Ovary (tissue), 7 donors: ENCODE measurements at regions not wholly inside any gene's neighbourhood (a gene's known extent, or its start where the extent isn't known, plus 50 kb on each side); places are given as distances from the start of the nearest gene placed in this dataset.

Experiments used
- DNase-seq, 5 donors: peaks; one replicate each; pipeline ENCODE4 v3.0.0-alpha.2; 2019 to 2020
- H3K27ac ChIP-seq, 2 donors: fragments of 200-600 bp; one replicate each; pipeline versions ENCODE4 v1.5.1 to v1.8.0; 2019 to 2022
- H3K27me3 ChIP-seq: fragments of 200-600 bp; one replicate; pipeline ENCODE4 v1.8.0; 2022
- H3K36me3 ChIP-seq: fragments of 200-600 bp; sonication (generic); one replicate; pipeline ENCODE4 v1.5.1; 2019
- H3K4me1 ChIP-seq: one replicate; pipeline ENCODE4 v1.8.1; 2013; ENCODE audit warnings: mild to moderate bottlenecking, moderate library complexity; ENCODE audit not compliant: insufficient read depth
- H3K4me3 ChIP-seq: fragments of 200-600 bp; sonication (generic); one replicate; pipeline ENCODE4 v1.5.1; 2017
- H3K9me3 ChIP-seq, 2 donors: fragments of 200-600 bp in 1 of 2; sonication (generic) in 1 of 2; one replicate each; pipeline versions ENCODE4 v1.5.1 to v1.8.1; 2013 to 2019; ENCODE audit warnings: mild to moderate bottlenecking in 1 of 2, moderate library complexity in 1 of 2
- CTCF ChIP-seq, 3 donors: fragments of 450-650 bp in 2 of 3; fragments of 200-600 bp in 1 of 3; IDR thresholded peaks; one replicate each; pipeline versions ENCODE4 v1.5.1 to v1.8.0; 2016 to 2022; ENCODE audit warnings: antibody characterized with exemption in 3 of 3, mild to moderate bottlenecking in 1 of 3
- EP300 ChIP-seq: sonication (generic); formaldehyde crosslinking; IDR thresholded peaks from one replicate; pipeline ENCODE4 v1.6.1; 2017; ENCODE audit warnings: antibody characterized with exemption
- POLR2A ChIP-seq: fragments of 450-650 bp; IDR thresholded peaks from one replicate; pipeline ENCODE4 v1.6.1; 2017; ENCODE audit warnings: antibody characterized with exemption, mild to moderate bottlenecking, moderate library complexity
- WGBS, 3 donors: extraction: QIAGEN DNeasy Blood & Tissue Kit in 1 of 3; methylation state at CpG; one replicate each; pipeline versions ENCODE4 v1.1.5 to v1.1.7; 2013 to 2017; 5-methylcytosine and 5-hydroxymethylcytosine counted together
- intact Hi-C, 4 donors: fragments of 100-400 bp; cut with DNase I; formaldehyde crosslinking; loops; one replicate each; pipeline versions ENCODE4 v1.11.0 to v1.15.1; 2022 to 2023
- donor health status: DM: no; HTN: no; CAD: no; lungs with moderate emphysema.
- donor health status: DM: no; HTN: no; CAD: no.
- donor health status: Bipolar disorder and iron deficiency.
- donor health status: DM: no; HTN: no; CAD: no.
- donor health status: DM: yes; HTN: yes; CAD: no.

DNA sequence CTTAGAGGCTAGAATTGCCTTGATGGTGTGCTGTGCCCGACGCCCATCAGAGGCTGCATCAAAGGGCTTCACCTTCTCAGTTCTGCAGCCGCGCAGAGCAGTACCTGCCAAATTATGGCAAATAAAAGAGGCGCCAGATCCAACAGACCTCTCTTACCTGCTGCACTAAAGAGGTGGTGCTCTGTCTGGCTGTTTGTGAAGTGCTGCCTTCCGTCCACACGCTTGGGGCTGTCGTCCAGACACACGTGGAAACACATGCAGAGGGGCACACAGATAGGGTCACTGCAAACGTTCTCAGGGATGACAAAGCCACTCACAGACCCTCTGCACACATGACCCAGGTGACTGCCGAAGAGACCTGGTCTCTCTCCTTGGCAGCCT is 617.5 kb downstream of the VRK1 start:
- Histone ChIP-seq H3K36me3 (no peaks in the 10 kb centered on the region), H3K27me3 (no peaks in the 10 kb centered on the region), H3K4me3 (no peak overlapping the region), H3K27ac (no peak overlapping the region), H3K4me1 (no peaks in the 10 kb centered on the region), H3K9me3 (no peaks in the 10 kb centered on the region)
- TF ChIP-seq CTCF (IDR thresholded peaks at IDR 0.05) = no peak
- TF ChIP-seq POLR2A = no peak
- TF ChIP-seq EP300 = no peak
- no peak for DNase-seq
- intact Hi-C loops = no loop called here
- 51 to 61% (median 55%) methylated on average over 11 of the region's 11 CpGs for WGBS, 3 donors

GRCh38 chr14:97415907-97416306 is 618.7 kb downstream of the VRK1 start:
- H3K4me1 ChIP-seq = no peaks in the 10 kb centered on the region
- no peak for TF ChIP-seq EP300
- TF ChIP-seq CTCF (IDR thresholded peaks at IDR 0.05) = no peak
- TF ChIP-seq POLR2A = no peak
- no peak for DNase-seq
- no peaks in the 10 kb centered on the region for H3K9me3 ChIP-seq
- no peaks in the 10 kb centered on the region for H3K27me3 ChIP-seq
- 46 to 67% (median 59%) methylated on average over 7 of the region's 7 CpGs for WGBS, 3 donors
- H3K36me3 ChIP-seq = no peaks in the 10 kb centered on the region
- H3K4me3 ChIP-seq = no peak overlapping the region
- intact Hi-C loops = no loop called here
- H3K27ac ChIP-seq = no peak overlapping the region

- Histone ChIP-seq H3K4me3 (no peak overlapping the region), H3K36me3 (no peaks in the 10 kb centered on the region), H3K9me3 (no peaks in the 10 kb centered on the region), H3K27ac (no peak overlapping the region), H3K4me1 (no peaks in the 10 kb centered on the region), H3K27me3 (no peaks in the 10 kb centered on the region)
- WGBS, 3 donors = 76 to 83% (median 80%) methylated on average over 5 of the region's 5 CpGs
- no peak for DNase-seq
- intact Hi-C loops = no loop called here
- TF ChIP-seq POLR2A (no peak), EP300 (no peak), CTCF (IDR thresholded peaks at IDR 0.05) (no peak)
Observed at GRCh38 chr14:97416550-97416949, 619.4 kb downstream of the VRK1 start.

DNA sequence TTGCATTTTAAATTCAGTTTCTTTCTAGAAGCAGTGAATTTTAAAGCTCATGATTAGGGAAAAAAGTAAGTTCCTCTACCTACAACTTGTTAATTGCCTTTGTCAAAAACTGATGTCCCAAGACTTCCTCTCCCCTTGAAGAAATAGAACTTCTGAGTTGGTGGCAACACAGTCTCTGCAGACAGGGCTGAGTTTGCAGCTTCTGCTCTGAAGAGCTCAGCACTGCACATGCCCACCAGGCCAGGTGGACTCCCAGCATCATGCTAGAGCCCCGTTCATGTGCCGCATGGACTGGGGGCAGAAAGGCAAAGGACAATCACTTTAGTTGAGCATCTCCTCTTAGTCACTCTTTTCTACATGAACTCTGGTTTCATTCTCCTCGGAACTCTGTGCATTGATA is 620.1 kb downstream of the VRK1 start:
- intact Hi-C loops = no loop called here
- Histone ChIP-seq H3K27me3 (no peaks in the 10 kb centered on the region), H3K4me3 (no peak overlapping the region), H3K27ac (no peak overlapping the region), H3K4me1 (no peaks in the 10 kb centered on the region), H3K36me3 (no peaks in the 10 kb centered on the region), H3K9me3 (no peaks in the 10 kb centered on the region)
- no peak for DNase-seq
- 84 to 95% (median 88%) methylated on average over 3 of the region's 3 CpGs for WGBS, 3 donors
- TF ChIP-seq POLR2A (no peak), EP300 (no peak), CTCF (IDR thresholded peaks at IDR 0.05) (no peak)

GRCh38 chr14:97420211-97420610 is 623.0 kb downstream of the VRK1 start:
- Histone ChIP-seq H3K27me3 (no peaks in the 10 kb centered on the region), H3K27ac (no peak overlapping the region), H3K36me3 (no peaks in the 10 kb centered on the region), H3K9me3 (no peaks in the 10 kb centered on the region), H3K4me3 (no peak overlapping the region), H3K4me1 (no peaks in the 10 kb centered on the region)
- WGBS, 3 donors = 55 to 57% (median 55%) methylated on average over 6 of the region's 6 CpGs
- TF ChIP-seq CTCF (IDR thresholded peaks at IDR 0.05) (no peak), POLR2A (no peak), EP300 (no peak)
- no peak for DNase-seq
- intact Hi-C loops = no loop called here
